NCI-H82 (cell line): ENCODE measurements at regions not wholly inside any gene's neighbourhood (a gene's known extent, or its start where the extent isn't known, plus 50 kb on each side); places are given as distances from the start of the nearest gene placed in this dataset.

Experiments
- DNase-seq: peaks from one replicate; lab custom pipeline; 2025; lab: John Stamatoyannopoulos, UW

GRCh38 chr1:87926131-87926830 lies 597.6 kb downstream of the LMO4 start:
- DNase-seq: no peak

- no peak for DNase-seq
These were observed 598.2 kb downstream of the LMO4 start for GRCh38 chr1:87926921-87927320.

DNA sequence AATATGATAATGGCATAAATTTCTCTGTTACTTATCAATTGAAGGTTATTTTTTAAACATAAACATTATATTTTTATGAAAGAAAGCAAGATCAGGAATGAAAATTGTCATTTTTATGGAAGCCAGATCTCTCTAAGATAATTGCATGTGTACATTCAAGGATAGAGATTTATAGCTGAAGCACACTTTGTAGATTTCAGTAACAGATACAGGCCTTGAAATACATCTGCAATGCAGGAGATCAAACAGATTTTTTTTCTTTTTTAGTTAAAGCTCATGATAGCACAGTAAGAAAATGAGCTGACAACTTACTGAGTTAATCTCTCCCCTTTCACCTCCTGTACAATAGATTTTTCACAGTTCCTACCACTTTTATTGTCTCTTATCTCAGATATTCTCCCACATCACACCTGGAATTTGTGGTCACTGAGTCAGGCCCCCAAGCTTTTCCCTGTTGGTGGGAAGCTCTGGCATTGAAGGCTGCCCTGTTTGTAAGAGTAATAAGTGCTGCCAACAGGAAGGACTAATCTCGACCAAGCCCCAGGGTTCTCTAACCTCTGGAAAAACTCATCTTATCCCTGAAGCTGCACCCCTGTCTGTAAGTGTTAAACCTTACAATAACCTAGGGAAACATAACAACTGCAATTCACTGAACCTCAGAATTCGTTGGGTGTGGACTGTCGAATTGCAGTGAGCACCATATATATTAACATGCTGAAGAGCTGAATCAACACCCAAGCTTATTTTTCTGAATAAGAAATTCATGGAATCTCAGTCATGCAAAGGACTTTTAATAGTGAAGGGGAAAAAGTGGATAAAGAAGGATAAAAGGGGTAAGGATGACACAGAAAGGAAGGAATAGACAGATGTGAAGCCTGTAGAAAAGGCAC lies 599.0 kb downstream of the LMO4 start:
- DNase-seq: no peak

DNA sequence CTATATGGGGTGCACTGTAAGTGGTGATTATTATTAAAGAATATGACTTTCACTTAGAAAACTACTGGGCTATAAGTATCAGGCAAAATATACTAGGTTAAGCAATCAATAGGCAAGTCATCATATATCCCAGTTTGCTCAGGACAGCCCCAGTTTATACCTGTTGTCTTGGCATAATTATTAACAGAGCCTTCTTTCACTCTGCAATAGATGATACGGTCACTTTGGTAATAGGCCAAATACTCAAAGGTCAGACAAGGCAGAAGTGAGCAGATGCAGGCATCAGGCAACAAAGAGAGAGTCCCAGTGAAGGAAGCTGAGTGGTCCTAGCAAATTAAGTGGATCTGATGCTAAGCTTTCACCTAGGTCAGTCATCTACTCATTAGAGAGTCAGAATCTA lies 599.9 kb downstream of the LMO4 start:
- no peak for DNase-seq

DNA sequence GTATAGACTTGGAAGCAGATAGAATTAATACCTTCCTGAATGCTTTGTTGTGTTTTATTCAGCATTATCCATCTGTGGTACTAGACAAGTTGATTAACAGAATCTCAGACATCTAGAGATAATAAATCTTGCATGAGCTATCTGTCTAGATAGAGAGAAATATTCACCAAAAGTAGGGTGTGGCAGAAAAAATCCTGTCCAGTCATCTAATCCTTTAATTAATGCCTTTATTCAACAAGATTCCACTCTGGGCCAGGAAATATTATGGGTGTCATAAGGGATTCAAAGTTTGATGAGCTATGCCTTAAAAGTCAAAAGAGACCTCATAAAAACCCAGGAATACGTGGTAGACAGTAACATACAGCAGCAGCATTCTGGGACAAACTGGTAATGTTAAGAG lies 601.2 kb downstream of the LMO4 start:
- no peak for DNase-seq

GRCh38 chr1:87930796-87931195 lies 602.1 kb downstream of the LMO4 start:
- DNase-seq: no peak

- DNase-seq: no peak
These were observed 604.5 kb downstream of the LMO4 start for GRCh38 chr1:87933171-87933570.

DNA sequence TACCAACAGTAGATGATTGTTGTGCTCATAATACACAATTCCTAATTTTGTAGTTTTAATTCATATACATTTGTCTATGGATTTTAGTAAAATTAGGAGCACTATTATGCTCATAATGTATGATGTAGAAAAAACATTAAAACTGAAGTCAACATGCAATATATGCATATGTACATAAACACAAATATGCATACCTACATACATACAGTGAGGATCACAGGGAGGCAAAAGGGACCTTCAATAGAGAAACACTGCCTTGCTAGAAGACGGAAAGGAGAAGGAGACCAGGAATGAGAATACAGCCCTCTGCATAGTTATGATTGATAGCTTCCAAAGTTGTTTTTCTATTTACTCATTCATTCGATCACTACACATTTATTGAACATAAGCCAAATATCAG lies 606.5 kb downstream of the LMO4 start:
- DNase-seq: no peak

DNA sequence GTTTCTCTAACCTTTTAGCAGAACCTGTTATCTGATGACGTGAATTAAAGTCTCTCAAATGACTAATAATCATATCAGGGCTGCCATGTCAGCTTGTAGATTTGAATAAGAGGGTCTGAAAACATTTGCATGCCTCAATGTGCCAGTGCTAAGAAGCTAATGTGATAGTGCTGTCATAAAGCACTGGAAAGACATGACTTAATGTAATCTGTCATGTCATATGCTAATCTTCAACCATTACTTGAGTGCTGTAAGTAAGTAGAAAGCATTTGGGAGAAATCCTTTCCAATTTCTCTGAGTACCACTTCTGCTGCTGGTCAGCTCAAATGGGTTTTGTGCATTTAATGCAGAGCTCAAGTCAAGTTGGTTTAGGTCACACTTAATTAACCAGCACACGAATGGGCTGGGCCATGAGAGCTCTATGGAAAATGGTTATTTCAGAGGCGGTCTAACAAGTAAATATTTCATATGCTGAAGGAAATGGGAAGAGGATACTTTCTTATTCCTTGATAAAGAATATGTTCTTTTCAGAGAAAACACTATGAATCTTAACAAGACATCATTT lies 609.2 kb downstream of the LMO4 start:
- DNase-seq: peak; percentile 75

DNA sequence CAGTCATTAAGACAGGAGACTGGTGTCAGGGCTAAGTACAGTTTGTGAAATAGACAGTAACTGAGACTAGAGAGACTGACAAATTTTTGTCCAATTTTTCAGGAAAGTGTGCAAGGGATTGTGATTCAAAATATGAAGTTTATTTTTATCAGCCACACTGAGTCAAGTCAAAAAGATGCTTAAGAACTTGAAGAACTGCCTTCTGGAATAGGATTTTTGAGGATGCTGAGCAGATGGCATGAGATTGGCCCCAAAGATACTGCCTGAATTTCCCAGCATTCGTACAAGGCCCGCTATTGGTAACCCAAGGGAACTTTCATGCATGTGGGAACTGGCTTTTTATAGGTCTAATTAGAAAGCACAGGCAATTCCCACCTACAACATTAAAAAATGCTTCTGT lies 610.0 kb downstream of the LMO4 start:
- no peak for DNase-seq

GRCh38 chr1:87939444-87939843 lies 610.8 kb downstream of the LMO4 start:
- no peak for DNase-seq

DNA sequence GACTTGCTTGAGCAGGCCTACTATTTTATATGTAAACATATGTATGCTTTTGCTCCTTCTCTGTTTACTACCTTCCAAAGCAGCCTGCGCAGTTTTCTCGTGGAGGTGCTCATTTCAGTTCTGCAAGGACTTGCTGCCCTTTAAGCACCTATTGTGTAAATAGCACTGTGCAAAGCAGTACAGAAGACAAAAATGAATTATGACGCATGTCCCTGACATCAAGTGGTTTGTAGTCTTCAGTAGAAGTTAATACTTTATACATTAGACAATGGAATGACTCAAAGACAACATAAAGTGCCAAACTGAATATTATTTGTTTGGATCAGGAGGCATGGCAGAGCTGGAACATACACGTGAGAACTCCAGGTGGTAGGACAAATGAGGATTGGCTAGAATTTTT lies 611.7 kb downstream of the LMO4 start:
- no peak for DNase-seq

DNA sequence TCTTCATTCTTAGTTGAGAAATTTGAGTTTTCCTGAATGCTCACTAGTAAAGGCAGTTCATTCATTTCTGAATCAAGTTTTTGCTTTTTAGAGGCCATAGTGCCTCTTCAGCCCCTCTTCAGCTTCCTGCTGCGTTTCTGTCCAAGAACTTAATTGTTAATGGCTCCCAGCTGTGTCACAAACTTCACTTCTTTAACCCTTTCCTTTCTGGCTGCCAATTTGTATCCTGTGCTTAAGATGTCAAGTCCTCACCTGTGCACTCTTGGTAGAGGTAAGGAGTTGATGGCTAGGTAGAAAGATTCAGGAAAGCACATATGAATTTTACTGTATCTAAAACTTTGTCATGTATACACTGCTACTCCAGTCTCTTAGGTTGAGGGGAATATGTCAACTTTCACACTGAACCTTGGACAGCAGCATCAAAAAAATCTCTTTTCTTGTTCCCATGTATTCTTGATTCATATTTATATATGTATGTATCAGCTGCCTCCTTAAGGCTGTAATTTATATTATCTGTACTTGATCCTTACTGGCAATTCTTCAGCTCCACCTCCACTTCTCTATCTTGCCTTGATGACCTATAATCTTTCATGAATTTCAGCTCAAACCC lies 612.8 kb downstream of the LMO4 start:
- no peak for DNase-seq

- no peak for DNase-seq
These were observed 613.5 kb downstream of the LMO4 start for GRCh38 chr1:87942165-87942564.

GRCh38 chr1:87949711-87950110 lies 621.0 kb downstream of the LMO4 start:
- DNase-seq: peak; percentile 81

GRCh38 chr1:87950369-87950768 lies 621.7 kb downstream of the LMO4 start:
- DNase-seq: peak; percentile 34

GRCh38 chr1:87951409-87951808 lies 622.7 kb downstream of the LMO4 start:
- no peak for DNase-seq

DNA sequence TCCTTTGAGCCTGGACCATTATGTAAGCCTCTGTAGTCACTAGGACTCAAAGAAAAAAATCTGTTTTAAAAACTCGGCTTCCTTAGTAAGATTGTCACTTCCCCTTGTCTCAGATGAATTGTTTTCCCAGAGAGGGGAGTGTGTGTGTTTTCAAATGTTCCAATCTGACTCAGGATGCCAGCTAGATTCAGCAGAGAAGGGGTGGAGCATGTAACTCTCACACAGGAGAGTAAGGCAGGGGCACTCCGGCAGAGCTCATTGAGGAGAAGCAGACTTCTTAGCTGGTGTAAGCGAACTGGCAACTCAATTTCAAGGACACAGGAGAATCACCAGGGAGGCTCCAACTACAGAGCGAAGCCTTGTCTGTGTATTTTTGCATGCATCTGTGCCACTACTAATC lies 623.2 kb downstream of the LMO4 start:
- DNase-seq: no peak

GRCh38 chr1:87953121-87953520 lies 624.4 kb downstream of the LMO4 start:
- DNase-seq: no peak

DNA sequence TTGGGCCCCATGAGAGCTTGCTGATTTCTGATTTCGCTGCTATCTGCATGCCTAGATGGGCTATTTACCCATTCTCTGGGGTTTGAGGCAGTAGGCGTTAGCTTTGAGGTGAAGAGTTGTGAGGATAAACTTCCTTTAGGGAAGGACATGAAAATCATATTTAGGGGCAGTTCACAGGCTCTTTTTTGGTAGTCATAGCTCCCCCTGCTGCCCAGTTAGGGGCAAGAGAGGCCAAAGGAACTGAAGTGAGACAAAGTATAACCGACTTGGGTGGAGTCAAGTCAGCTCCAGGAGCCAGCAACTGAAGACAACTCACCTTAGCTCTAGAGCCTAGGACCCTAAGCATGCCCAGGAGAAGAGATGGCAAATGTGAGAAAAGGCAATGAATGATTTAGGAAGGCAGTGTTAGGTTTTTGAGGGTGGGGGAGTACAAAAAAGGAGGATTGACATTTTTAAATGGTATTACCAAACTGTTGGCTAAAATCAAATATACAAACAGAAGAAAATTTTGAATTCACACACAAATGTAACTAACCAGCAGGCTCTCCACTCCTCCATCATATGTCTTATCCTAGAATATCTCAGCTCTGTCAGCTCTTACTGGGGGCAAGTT lies 625.2 kb downstream of the LMO4 start:
- peak; percentile 84 for DNase-seq

GRCh38 chr1:87955038-87955437 lies 626.4 kb downstream of the LMO4 start:
- no peak for DNase-seq

DNA sequence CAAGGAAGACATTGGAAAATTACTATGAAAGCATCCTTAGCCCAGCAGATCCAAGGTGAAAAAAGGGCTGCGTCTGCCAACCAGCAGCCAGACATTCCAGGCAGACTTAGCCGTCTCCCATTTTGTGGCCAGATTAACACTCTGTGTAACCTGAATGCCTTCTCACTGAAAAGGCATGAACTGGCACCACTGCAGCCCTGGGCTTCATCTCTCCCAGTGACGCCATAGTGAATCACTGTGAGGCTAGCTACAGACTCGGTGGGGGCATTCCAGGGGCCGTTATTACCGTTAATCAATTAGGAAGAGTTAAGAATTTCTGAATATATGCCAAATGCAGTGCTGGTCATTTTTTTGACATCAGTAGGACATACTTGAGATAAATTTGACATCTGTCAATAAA lies 627.4 kb downstream of the LMO4 start:
- peak; percentile 36 for DNase-seq
